Endometrium (tissue), 2 donors: ENCODE measurements at regions not wholly inside any gene's neighbourhood (a gene's known extent, or its start where the extent isn't known, plus 50 kb on each side); places are given as distances from the start of the nearest gene placed in this dataset.

ENCODE experiments used
- FAIRE-seq: peaks from 2 replicates; lab custom pipeline; 2012; peaks lifted over from hg19 to GRCh38; lab: Jason Lieb, UNC
- donor health status: control.
- donor health status: control.

DNA sequence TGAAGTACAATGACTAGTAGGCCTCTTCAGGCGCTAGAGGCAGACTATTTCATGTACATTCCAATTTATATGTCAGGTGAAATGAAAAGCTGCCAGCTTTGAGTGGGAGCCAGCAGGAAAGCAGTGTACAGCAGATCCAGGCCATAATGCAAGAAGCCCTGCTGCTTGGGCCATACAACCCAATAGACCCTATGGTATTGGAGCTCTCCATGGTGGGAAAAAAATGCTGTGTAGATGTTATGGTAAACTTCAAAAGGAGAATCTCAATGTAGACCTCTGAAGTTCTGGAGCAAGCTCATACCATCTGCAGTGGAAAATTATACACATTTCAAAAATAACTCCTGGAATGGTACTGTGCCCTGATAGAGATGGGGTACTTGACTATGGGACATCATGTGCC lies 71.5 kb upstream of the CD82 start:
- FAIRE-seq = no peak

DNA sequence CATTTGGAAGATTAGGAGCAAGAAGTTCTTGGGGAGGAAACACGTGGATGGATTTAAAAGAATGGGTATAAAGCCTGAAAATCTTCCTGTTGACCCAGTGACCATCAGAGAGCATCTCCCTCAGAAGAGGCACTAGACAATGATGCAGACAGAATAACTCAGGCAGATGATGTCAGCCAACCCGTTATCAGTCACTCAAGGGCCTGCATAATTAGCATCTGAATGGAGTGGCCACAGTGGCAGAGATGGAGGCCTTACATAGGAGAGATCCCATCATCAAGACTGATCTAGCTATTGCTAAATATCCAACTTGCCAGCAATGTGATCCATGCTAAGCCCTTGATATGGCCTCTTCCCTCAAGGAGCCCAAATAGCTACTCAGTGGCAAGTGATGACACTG lies 70.7 kb upstream of the CD82 start:
- FAIRE-seq = no peak

DNA sequence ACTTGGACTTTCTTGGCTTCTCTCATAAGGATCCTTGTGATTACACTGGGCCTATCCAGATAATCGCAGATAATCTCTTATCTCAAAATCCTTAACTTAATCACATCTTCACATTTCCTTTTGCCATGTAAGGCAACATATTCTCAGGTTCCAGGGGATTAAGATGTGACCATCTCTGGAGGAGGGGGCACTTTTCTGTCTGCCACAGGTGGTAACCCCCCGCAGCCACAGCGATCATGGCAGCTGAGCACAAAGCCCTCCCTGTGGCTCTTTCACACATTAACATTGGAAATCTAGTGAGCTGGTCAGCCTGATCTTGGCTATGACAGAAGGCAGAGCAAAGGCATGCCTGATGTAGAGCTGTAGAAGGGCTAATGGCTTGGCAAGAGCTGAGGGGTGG lies 69.1 kb upstream of the CD82 start:
- no peak for FAIRE-seq

DNA sequence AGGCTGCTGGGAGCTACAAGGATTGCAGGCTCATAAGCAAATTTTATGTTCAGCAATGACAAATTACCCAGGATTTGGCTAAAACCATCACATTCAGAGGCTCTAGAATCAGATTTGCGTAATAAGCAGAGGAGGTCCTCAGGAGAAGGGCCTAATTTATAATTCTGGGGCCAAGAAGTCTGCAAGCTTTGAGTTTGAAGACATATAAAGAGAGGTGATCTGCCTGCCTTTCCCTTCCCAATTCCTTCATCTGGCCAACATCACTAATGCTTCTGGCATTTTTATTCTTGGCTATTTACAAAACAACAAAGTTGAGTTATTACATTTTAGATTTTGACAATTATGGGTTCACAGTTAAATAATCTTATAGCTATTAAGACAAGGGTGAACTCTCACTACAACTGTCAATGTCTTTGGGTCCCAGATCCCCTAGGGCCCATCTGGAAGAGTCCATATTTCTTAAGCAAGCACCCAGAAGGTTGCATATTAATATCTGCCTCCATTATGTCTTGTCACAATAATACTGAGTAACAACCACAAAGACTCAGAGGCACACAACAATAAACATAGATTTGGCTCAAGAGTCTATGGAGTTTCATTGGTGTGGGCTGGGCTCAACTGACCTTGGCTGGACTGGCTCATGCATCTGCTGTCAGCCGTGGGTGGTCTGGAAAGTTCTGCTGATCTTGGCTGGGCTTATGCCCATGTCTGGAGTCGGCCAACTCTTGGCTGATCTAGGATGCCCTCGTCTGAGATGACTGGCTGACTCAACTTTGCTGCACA lies 67.2 kb upstream of the CD82 start:
- FAIRE-seq = peak; percentile 99

DNA sequence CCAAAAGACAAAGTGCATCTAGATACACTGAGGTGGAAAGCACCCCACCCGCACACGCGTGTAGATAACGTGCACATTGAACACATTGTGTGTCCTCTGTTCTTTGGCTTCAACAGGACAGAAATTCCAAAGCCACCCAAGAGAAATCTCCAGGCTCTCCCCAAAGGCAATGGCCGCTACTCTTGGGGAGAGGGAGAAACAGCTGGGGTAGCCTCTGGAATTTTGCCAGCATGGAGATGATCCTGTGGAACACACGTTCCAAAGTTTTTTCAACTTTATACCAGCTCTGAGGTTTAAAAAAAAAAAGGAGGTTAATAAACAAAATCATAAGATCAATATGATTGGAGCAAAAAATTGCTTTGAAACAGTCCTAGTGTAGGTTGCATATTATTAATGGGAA lies 63.0 kb upstream of the CD82 start:
- FAIRE-seq = no peak

DNA sequence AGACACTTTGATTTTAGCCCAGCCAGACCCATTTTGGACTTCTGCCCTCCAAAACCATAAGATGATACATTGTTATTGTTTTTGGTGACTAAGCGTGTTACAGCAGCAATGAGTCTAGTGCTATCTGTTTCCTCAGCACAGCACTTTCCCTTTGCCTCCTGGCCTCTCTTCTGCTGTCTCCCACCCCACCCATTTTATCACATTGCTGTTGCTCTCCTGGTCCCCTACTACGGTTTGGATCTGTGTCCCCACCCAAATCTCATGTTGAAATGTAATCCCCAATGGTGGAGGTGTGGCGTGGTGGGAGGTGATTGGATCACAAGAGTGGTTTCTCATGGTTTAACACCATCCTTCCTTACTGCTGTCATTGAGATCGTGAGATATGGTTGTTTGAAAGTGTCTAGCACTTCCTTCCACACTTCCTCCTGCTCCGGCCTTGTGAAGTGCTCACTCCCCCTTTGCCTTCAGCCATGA lies 59.8 kb upstream of the CD82 start:
- no peak for FAIRE-seq

DNA sequence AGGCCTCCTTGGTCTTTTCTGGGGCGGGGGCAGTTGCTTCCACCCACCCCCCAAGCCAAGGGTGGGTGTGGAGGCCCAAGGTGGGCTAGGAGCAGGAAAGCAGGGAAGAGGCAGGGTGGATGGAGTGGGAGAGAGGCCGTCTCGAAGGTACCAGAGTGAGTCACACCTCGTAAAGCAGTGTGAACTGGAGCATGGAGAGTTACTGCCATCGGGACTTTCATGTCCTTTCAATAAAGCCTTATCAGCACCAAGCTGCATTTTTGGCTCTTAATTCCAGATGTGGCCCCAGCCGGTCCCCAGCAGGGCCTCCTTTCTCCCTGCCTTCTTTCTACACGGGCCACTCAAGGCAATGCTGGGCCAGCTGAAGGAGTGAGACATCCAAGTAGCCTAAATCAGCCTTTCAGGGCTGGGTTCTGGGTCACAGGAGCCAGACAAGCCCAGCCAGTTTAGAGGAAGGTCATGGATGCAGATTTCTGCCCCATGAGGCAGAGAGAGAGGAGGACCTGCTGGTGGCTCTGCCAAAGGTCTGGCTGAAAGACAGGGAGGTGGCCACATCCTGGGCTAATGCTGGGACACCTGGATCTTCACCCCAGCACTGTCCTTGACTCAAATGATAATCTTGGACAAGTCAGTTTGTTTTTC lies 59.0 kb upstream of the CD82 start:
- FAIRE-seq = no peak

DNA sequence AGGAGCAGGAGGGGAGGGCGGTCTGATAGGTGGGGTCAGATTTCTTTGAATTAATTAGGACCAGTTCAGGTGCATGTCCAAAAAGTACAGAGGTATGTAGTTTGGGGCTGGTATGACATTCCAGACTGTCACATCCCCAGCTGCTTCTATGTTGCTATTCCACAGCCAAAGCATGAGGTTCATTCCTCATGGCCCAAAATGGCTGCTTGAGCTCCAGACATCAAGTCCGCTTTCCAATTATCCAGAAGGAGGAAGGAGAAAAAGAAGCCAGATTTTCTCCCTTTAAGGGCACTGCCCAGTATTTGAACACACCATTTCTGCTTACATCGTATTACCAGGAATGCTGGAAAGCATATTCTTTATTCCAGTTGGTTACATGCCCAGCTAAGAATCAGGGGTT lies 58.0 kb upstream of the CD82 start:
- FAIRE-seq = no peak

DNA sequence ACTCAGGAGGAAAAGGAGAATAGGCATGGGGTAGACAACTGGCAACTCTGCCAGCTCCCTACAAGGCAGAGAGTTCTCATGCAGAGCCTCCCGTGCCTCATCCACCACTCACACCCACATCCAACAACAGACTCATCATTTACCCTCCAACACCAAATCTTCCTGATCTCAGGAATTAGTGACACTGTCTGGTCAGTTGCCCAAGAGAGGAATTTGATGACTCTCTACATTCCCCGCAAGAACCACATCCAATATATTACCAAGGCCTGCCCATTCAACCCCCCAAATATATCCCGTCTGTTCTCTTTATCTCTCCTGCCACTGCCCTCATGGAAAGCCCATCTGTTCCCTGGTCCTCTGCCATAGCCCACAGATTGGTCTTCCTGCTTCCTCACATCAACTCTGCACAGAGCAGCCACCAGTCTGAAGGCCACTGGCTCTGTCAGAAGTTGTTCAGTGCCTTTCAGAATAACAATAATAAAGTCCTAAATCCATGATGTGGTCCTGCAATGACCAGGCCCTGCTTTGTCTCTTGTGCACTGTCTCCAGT lies 57.5 kb upstream of the CD82 start:
- no peak for FAIRE-seq

DNA sequence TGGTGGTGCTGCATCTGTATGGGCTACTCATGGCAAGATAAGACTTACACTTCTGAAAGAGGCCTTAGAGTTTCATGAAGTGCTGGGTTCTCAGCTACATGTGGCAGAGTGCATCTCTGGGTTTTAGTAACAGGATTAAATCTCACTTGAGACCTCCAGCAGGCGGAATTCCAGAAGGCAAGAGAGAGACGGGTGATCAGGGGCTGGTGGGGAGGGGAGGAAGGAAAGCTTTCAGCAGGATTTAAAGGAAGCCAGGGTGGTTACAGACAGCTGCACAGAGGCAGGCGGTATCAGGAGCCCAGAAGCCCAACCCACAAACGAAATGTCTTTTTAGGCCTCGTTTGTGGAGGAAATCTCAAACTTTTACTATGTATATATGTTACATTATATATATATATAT lies 56.2 kb upstream of the CD82 start:
- no peak for FAIRE-seq

DNA sequence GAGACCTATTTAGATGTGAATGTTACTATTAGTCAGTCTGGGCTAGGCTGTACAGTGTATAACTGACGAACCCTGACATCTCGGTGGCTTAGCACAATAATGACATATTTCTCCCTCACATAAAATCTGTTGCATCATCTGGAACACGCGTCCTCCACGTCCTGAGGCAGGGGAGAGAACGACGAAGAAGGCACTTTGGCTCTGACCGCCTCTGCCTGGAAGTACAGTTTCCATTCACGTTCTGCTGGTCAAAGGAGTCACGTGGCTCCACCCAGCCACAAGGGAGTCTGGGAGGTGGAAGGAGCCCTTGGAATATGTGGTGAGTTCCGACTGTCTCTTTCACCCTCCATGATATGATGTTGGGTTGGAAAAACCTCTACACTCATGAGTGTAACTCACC lies 55.1 kb upstream of the CD82 start:
- no peak for FAIRE-seq

DNA sequence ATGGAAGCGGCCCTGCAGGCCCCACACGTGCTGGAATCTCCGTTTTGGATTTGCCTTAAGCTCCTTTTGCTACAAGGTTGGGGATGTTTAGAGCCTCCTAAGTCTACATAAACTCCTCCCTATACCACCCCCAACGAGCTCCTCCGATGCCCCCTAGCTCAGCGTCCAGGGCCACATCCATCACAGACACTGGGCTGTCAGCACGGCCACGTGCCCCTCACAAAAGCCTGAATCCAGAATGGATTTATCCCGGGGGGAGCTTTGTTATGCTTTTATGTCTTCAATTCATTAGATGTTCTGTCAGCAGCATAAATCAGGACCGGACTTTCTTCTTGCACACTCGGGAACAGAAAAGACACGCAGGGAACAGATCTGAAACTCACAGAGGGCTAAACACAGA lies 52.6 kb upstream of the CD82 start:
- no peak for FAIRE-seq

DNA sequence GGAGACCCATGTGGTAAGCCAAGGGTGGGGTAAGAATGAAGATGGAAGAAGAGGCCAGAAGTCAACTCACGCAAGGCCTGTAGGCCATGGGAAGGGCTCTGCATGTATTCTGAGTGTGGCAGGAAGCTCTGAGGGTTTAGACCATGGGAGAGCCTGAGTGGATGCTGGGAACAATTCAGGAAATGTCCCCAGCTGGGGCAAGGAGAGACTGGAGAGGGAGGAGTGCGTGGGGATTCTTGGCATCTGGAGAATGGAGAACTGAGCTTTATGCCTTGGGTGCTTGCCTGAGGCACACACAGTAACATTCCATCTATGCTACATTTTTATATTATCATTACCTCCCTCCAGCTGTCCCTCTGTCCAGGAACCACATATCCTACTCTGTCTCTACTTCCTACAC lies 50.4 kb upstream of the CD82 start:
- FAIRE-seq = no peak
